ENCODE measurements at regions not wholly inside any gene's neighbourhood (a gene's known extent, or its start where the extent isn't known, plus 50 kb on each side); places are given as distances from the start of the nearest gene placed in this dataset.

DNA sequence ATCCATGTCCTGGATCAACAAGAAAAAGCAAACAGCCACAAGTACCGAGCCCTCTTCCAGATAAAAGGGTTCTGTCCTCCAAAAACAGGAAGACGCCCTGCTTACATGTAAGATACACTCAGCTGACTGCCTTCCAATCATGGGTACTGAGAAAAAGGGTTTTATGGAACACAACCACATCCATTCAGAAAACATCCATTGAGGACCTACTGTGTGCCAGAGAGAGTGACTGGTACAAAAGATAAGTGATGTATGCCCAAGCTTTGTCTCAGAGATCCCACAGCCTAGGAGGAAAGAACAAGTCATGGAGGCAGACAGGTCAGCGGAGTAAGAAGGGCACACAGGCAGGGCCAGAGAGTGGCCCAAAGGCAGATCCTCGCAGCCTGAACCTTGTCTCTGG, 94.8 kb upstream of the SSTR4 start:
- no peaks in the 10 kb centered on the region for H3K9me3 Mint-ChIP-seq
- DNase-seq (no peak), ATAC-seq (ENCODE audit: poor library complexity) (no peak)
- H3K4me3 Mint-ChIP-seq = no peak overlapping the region
- H3K27ac ChIP-seq (ENCODE audit: low read depth in 1 of 2, low read length in 2 of 2) = no peak overlapping the region
- no peaks in the 10 kb centered on the region for H3K4me1 Mint-ChIP-seq (ENCODE audit: low read depth)
- no peaks in the 10 kb centered on the region for H3K4me1 ChIP-seq (ENCODE audit: insufficient read depth, low read length)
- H3K27ac Mint-ChIP-seq = no peak overlapping the region
- no peaks in the 10 kb centered on the region for H3K27me3 Mint-ChIP-seq
- CTCF ChIA-PET = no interaction called here
- H3K4me3 ChIP-seq (ENCODE audit: low read length) = no peak overlapping the region
- no peaks in the 10 kb centered on the region for H3K36me3 Mint-ChIP-seq (ENCODE audit: low read depth)
- H3K27me3 ChIP-seq (ENCODE audit: control insufficient read depth in 1 of 2, insufficient read depth in 2 of 2, low read length in 2 of 2) = no peaks in the 10 kb centered on the region
- POLR2A ChIA-PET = no interaction called here
- H3K36me3 ChIP-seq (ENCODE audit: insufficient read depth, low read length) = no peaks in the 10 kb centered on the region
- intact Hi-C loops (cut with DNase I, micrococcal nuclease) = no loop called here
- no peaks in the 10 kb centered on the region for H3K9me3 ChIP-seq (ENCODE audit: control insufficient read depth in 1 of 2, insufficient read depth in 1 of 2, low read length in 2 of 2)
- TF ChIP-seq CTCF (IDR thresholded peaks at IDR 0.05) = no peak

DNA sequence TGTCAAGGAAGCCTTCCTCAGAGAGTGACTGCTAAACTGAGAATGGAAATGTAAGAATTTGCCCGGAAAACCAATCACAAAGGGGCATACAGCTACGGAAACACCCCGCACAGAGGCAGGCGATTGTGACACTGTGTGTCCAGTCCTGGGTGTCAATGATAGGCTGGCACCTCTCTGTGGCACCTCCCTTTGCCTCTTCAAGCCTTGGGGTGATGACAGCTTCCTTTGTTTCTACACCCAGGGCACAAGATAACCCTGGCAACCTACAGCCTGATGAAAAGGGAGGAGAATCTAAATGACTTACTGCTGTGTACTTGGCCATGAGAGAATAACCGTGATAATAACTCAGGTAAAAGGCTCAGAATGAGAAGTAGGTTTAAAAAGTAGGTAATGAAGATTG, 93.6 kb upstream of the SSTR4 start:
- ChIA-PET CTCF (no interaction called here), POLR2A (no interaction called here)
- Histone ChIP-seq H3K4me3 (ENCODE audit: low read length) (no peak overlapping the region), H3K9me3 (ENCODE audit: control insufficient read depth in 1 of 2, insufficient read depth in 1 of 2, low read length in 2 of 2) (no peaks in the 10 kb centered on the region), H3K27me3 (ENCODE audit: control insufficient read depth in 1 of 2, insufficient read depth in 2 of 2, low read length in 2 of 2) (no peaks in the 10 kb centered on the region), H3K36me3 (ENCODE audit: insufficient read depth, low read length) (no peaks in the 10 kb centered on the region), H3K27ac (ENCODE audit: low read depth in 1 of 2, low read length in 2 of 2) (no peak overlapping the region), H3K4me1 (ENCODE audit: insufficient read depth, low read length) (no peaks in the 10 kb centered on the region)
- no peak for TF ChIP-seq CTCF (IDR thresholded peaks at IDR 0.05)
- Mint-ChIP-seq H3K27me3 (peaks cover 4% of the 10 kb centered on the region), H3K9me3 (no peaks in the 10 kb centered on the region), H3K36me3 (ENCODE audit: low read depth) (no peaks in the 10 kb centered on the region), H3K4me1 (ENCODE audit: low read depth) (no peaks in the 10 kb centered on the region), H3K4me3 (no peak overlapping the region), H3K27ac (no peak overlapping the region)
- DNase-seq (no peak), ATAC-seq (ENCODE audit: poor library complexity) (no peak)
- intact Hi-C loops (cut with DNase I, micrococcal nuclease) = no loop called here

- peaks cover 0 to 4% of the 10 kb centered on the region in 2 experiments for H3K27me3 ChIP-seq (ENCODE audit: control insufficient read depth in 1 of 2, insufficient read depth in 2 of 2, low read length in 2 of 2)
- Mint-ChIP-seq H3K27ac (no peak overlapping the region), H3K9me3 (no peaks in the 10 kb centered on the region), H3K4me3 (no peak overlapping the region), H3K4me1 (ENCODE audit: low read depth) (no peaks in the 10 kb centered on the region), H3K36me3 (ENCODE audit: low read depth) (no peaks in the 10 kb centered on the region), H3K27me3 (peaks cover 8% of the 10 kb centered on the region)
- intact Hi-C loops (cut with DNase I, micrococcal nuclease) = no loop called here
- H3K9me3 ChIP-seq (ENCODE audit: control insufficient read depth in 1 of 2, insufficient read depth in 1 of 2, low read length in 2 of 2) = no peaks in the 10 kb centered on the region
- no peaks in the 10 kb centered on the region for H3K4me1 ChIP-seq (ENCODE audit: insufficient read depth, low read length)
- no peak for ATAC-seq (ENCODE audit: poor library complexity)
- no peak for DNase-seq
- ChIA-PET CTCF (no interaction called here), POLR2A (no interaction called here)
- no peak for TF ChIP-seq CTCF (IDR thresholded peaks at IDR 0.05)
- H3K36me3 ChIP-seq (ENCODE audit: insufficient read depth, low read length) = no peaks in the 10 kb centered on the region
- H3K27ac ChIP-seq (ENCODE audit: low read depth in 1 of 2, low read length in 2 of 2) = no peak overlapping the region
- H3K4me3 ChIP-seq (ENCODE audit: low read length) = no peak overlapping the region
Measured at GRCh38 chr20:22942742-22943141, 92.4 kb upstream of the SSTR4 start.

Measured in CD4-positive, alpha-beta T cell (primary cell).